Stimulated activated CD8-positive, alpha-beta memory T cell treated with anti-CD3 and anti-CD28 coated beads, Interleukin-12 subunit alpha, Interleukin-12 subunit beta, amount 100 ng/mL, for 24 hours (primary cell): ENCODE measurements at regions not wholly inside any gene's neighbourhood (a gene's known extent, or its start where the extent isn't known, plus 50 kb on each side); places are given as distances from the start of the nearest gene placed in this dataset.

Experiments
- DNase-seq: peaks from one replicate; pipeline ENCODE4 v3.0.0-alpha.2; 2020; ENCODE audit errors: extremely low read depth

GRCh38 chr18:10386049-10386448 is 68.4 kb upstream of the APCDD1 start:
- no peak for DNase-seq

DNA sequence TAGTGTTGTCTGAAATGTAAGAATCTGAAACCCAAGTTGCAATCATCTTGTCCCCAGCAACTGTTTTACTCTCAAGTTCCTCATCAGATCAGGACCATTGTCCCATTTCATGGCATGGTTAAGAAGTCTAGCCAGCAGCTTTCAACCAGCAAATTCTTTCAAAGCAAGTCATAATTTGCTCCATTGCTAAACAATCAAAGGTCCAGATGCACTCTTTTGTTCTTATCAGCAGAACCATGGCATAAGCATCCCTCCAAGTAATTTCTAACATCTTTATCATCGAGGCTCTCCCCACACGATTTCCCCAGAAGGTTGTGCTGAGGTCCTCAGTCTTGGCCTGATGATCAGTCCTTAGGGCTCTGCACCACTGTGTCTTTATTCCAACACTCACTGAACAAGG is 67.5 kb upstream of the APCDD1 start:
- DNase-seq = no peak

DNA sequence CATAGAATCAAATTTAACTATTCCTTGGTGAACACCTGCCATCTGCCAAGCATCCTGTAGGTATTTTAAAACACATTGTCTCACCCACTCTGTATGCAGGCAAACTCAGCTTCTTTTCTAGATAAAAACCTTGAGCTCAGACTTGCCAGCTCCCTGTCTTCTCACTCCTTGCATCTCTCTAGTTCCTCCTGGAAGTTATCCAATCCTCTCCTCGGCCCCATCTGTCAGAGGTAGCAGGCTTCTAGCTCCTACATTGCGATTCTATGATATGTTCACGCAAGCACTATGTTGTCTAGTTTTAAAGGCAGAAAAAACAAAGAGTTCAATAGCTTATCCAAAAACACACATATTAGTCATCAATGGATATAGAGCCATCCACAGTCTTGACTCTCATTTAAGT is 67.0 kb upstream of the APCDD1 start:
- DNase-seq = no peak

DNA sequence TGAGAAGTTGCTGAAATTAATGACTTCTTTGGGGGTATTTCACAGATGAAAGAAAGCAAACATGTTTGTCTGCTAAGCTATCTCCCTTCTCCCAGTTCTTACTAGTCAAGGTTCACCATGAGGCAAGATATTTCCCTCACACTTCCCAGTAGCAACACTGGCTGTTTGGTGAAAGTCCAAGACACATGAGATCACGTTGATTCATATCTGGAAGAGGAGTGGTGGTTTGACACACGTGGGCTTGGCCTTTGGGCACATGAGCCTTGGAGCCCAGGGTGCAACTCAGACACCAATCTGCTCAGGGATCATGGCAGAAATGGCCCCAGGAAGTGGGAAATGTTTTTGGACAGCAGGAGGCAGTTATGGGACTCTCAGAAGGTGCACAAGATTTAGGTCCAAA is 66.1 kb upstream of the APCDD1 start:
- DNase-seq = no peak

GRCh38 chr18:10391506-10391905 is 62.9 kb upstream of the APCDD1 start:
- no peak for DNase-seq

DNA sequence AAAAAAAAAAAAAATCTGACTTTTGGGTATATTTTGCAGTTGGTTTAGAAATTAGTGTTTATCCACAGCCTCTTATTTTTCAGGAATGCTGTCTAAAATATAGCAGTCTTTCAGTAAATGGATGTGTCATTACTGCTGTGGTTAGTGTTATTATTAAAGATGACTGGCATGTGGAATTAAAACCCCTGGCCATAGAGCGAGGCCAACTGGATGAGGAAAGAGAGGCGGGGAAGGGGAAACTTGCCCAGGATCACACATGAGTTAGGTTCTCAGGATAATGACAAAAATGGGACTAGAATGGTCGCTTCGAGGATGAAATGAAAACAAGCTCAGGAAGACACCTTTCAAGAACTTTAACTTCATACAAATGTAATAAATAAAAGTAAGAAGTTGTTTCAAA is 57.4 kb upstream of the APCDD1 start:
- DNase-seq = no peak

DNA sequence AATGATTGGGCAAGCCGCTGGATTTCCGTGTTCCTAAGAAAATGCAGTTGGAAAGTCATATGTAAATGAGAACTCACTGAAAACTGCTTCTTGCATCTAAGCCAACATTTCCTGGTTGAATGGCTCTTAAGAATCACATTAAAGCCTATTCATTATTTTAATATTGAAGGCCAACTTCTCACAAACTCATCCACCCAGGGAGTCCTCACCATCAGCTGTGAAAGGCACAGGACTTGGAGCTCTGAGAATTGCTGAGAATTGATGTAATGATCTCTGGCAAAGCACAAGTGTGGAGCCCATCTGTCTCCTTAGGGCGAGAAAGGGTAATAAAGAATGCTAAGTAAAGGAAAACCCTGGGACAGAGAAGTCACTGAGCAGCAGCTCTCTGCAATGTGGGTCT is 55.9 kb upstream of the APCDD1 start:
- no peak for DNase-seq

- no peak for DNase-seq
Observed at GRCh38 chr18:10399465-10399864, 55.0 kb upstream of the APCDD1 start.

DNA sequence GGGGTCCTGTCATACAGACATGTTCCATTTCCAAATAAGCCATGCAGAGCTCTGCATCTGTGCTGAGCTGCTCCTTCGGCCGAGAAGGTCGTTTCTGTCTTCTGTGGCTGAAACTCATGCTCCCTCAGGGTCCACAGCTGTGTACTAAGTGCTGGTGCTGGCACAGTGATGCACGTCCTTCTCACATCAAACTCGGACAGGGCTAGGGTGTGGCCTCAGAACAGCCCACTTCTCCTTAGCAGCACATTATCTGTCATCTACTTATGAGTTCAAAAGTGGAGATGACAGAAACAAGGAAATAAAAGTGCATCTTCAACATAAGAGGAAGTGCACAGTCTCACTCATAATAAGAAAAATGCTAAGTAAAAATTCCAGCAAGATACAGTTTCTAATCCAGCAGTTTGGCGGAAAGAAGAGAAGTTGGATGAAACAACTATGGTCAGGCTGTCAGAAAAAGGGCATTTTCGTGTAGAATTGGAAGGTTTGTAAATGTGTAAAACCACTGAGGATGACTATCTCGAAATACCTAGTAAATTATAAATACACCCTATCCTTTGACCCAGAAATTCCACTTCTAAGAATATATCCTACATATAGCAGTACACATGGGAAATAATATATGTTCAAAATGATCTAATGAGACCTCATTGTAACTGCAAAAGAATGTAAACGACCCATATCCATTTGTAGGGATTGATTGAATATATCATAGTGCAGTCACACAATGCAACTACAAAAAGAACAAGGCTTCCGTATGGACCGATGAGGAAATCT is 53.7 kb upstream of the APCDD1 start:
- DNase-seq = no peak

DNA sequence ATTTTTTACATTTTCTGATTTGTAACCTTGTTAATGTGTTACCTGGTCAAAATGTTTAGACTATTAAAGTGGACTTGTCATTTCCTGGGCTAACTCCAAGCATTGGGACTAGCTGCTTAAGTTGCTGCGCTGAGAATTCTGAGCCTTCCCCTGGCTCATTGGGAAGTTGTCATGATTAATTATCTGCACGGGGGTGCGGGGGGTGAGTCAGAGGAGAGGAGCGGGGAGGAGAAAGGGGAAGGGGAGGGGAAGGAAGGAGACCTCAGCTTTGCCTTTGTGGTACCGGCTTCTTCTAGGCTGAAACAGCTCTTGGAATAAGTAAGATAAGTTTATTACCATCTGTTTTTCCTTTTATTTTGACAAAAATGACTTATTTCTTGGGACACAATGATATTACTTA is 52.9 kb upstream of the APCDD1 start:
- DNase-seq = no peak

- no peak for DNase-seq
Observed at GRCh38 chr18:10401930-10402329, 52.5 kb upstream of the APCDD1 start.

DNA sequence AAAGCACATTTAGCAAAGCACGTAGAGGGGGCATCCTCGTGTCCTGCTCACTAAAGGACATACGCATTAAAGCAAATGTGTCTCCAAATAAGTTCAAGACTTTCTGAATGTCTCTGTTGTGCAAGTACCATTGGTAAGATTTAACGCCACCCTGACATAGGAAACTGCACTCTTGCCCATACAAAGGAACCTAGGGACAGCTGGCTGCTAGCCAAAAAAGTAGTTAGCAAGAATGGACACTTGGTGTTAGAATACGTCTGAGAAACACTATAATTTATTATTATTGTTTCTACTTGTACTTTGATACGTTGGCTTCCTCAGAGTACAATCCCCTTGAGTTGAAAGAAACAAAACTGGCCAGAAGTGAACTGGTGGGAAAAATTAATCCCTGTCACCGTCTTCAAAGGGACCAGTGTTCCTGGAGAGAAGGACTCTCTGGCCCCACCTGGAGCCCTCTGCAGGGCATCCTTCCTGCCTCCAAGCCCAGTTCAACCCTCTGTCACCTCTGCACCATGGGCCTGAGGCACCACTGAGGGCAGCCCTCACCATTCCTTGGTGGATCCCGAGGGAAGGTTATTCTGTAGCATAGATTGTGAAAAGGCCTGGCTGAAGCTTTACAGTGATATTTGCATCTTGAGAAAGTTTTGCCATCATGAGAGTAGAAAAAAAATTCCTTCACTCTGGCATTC is 51.4 kb upstream of the APCDD1 start:
- DNase-seq = no peak

GRCh38 chr18:10403708-10404107 is 50.7 kb upstream of the APCDD1 start:
- DNase-seq = no peak

DNA sequence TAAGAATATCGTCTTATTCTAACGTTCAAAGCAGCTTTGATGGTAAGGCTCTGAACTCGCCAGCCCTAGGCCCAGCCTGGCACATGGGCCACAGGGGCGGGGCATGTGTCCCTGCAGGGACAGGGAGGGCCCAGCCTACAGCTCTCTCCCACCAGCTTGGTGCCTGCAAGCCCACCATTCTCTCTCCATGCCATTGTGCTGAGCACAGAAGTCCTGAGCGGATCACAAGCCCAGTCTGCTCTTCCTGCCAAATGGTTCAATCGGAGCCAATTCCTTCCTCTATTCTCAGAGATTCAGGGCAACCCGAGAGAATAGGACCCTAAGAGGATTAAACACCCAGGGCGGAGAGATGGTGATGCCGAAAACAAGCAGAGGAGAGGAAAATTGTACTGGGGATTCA is 50.3 kb upstream of the APCDD1 start:
- DNase-seq = no peak
